Superior temporal gyrus (tissue), 1 donor: ENCODE measurements at regions not wholly inside any gene's neighbourhood (a gene's known extent, or its start where the extent isn't known, plus 50 kb on each side); places are given as distances from the start of the nearest gene placed in this dataset.
"Not testable (repeated sequence)": the region's sequence is repeated elsewhere in the genome, so short reads cannot be mapped to it uniquely, and the experiment has no call there.

ENCODE experiments used
- DNase-seq: peaks from one replicate; pipeline ENCODE4 v3.0.0-alpha.2; 2016; ENCODE audit errors: extremely low spot score

GRCh38 chr2:58516695-58517094, 275.6 kb upstream of the FANCL start:
- no peak for DNase-seq

- DNase-seq = no peak
These were observed 274.9 kb upstream of the FANCL start for GRCh38 chr2:58515827-58516573.

- DNase-seq = no peak
These were observed 273.1 kb upstream of the FANCL start for GRCh38 chr2:58514252-58514651.

- no peak for DNase-seq
These were observed 271.8 kb upstream of the FANCL start for GRCh38 chr2:58512878-58513277.

- peak; percentile 84 for DNase-seq
These were observed 266.9 kb upstream of the FANCL start for GRCh38 chr2:58508006-58508405.

- DNase-seq = no peak
These were observed 262.8 kb upstream of the FANCL start for GRCh38 chr2:58503918-58504317.

- DNase-seq = no peak
These were observed 261.8 kb upstream of the FANCL start for GRCh38 chr2:58502931-58503330.

- DNase-seq = no peak
These were observed 260.4 kb upstream of the FANCL start for GRCh38 chr2:58501371-58502160.

GRCh38 chr2:58497168-58497567, 256.0 kb upstream of the FANCL start:
- no peak for DNase-seq

- no peak for DNase-seq
These were observed 254.7 kb upstream of the FANCL start for GRCh38 chr2:58495806-58496205.

GRCh38 chr2:58494071-58494501, 253.0 kb upstream of the FANCL start:
- DNase-seq = no peak

- DNase-seq = no peak
These were observed 243.5 kb upstream of the FANCL start for GRCh38 chr2:58484629-58485028.

GRCh38 chr2:58484221-58484620, 243.1 kb upstream of the FANCL start:
- no peak for DNase-seq

- no peak for DNase-seq
These were observed 242.2 kb upstream of the FANCL start for GRCh38 chr2:58483307-58483706.

GRCh38 chr2:58481670-58482069, 240.5 kb upstream of the FANCL start:
- DNase-seq = no peak

GRCh38 chr2:58480141-58480540, 239.0 kb upstream of the FANCL start:
- no peak for DNase-seq

- DNase-seq = no peak
These were observed 238.5 kb upstream of the FANCL start for GRCh38 chr2:58479535-58480140.

- peak; percentile 54 for DNase-seq
These were observed 235.4 kb upstream of the FANCL start for GRCh38 chr2:58476556-58476955.

GRCh38 chr2:58475756-58476155, 234.6 kb upstream of the FANCL start:
- DNase-seq = no peak

- DNase-seq = no peak
These were observed 232.0 kb upstream of the FANCL start for GRCh38 chr2:58473165-58473564.

GRCh38 chr2:58466804-58467203, 225.7 kb upstream of the FANCL start:
- no peak for DNase-seq

GRCh38 chr2:58466021-58466420, 224.9 kb upstream of the FANCL start:
- DNase-seq = not testable (repeated sequence)

- no peak for DNase-seq
These were observed 219.5 kb upstream of the FANCL start for GRCh38 chr2:58460670-58461069.
